Astrocyte of the cerebellum (primary cell): ENCODE measurements at regions not wholly inside any gene's neighbourhood (a gene's known extent, or its start where the extent isn't known, plus 50 kb on each side); places are given as distances from the start of the nearest gene placed in this dataset.
A peak's percentile ranks its signal among the peaks of the same experiment; 100 is the strongest.

Experiments
- DNase-seq: peaks from one replicate; pipeline ENCODE4 v3.0.0-alpha.2; 2011; ENCODE audit warnings: low read depth
- H3K4me3 ChIP-seq: 2 replicates; pipeline ENCODE4 v1.5.1; 2011; ENCODE audit warnings: mild to moderate bottlenecking, low read depth, low read length, moderate library complexity
- CTCF ChIP-seq: IDR thresholded peaks from 2 replicates; pipeline ENCODE4 v1.5.1; 2012; ENCODE audit warnings: low read length, low read depth, moderate library complexity, mild to moderate bottlenecking; ENCODE audit errors: missing control alignments
- in situ Hi-C: cut with HindIII; loops from 2 replicates; pipeline ENCODE4 v1.10.0; 2017; ENCODE audit warnings: low sequenced_read_pairs

- no peak overlapping the region for H3K4me3 ChIP-seq
- in situ Hi-C loops = no loop called here
- DNase-seq = peak; percentile 8
- no peak for TF ChIP-seq CTCF
These were observed 561.7 kb upstream of the SGO1 start for GRCh38 chr3:20747741-20748140.

GRCh38 chr3:20743553-20744321 lies 557.7 kb upstream of the SGO1 start:
- in situ Hi-C loops = no loop called here
- no peak for DNase-seq
- no peak for TF ChIP-seq CTCF
- no peak overlapping the region for H3K4me3 ChIP-seq

DNA sequence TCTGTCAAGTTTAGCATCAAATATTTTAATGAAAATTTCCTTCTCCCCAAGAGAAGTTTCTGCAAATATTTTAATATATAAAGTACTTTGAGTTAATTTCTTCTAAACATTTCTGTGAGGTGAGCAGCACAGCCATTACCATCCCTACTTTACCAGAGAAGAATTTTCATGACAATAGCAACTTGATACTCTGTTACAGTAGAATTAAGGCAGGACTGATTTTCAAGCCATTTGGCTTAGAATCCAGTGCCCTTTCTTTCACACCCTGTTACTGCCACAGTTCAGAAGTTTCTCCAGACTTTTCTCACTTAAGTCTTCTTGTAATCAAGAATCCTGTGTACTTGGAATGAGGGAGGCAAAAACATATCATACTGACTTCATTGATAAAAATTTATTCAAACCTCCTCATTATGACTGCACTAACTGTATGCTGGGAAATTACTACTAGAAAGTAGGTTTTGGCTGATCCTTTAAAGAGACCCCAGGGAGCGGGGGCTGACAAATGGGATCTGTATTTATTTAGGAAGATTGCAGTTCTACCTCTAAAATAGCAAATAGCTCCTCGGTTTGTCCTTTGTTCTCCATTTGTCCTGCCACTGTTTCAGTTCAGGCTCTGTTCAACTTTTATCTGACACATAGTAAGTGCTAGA lies 557.0 kb upstream of the SGO1 start:
- no peak for TF ChIP-seq CTCF
- no peak overlapping the region for H3K4me3 ChIP-seq
- DNase-seq = no peak
- in situ Hi-C loops = no loop called here

DNA sequence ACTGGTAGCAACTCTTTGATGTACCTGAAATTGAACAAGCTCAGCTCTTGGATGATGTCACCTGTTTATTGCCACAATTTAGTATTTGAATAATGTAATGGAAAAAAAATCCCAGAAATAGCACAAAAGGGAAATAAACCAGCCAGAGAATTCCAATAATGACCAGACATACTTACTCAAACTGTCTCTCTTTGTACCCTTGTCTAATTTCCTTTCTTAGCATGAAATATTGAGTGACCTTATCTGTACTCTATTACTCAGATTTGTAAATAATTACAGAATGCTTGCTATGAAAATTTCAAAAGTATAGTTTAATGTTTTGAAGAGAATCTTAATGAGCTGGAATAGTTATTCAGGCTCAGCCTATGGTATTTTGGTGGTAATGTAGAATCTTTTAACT lies 555.4 kb upstream of the SGO1 start:
- H3K4me3 ChIP-seq = no peak overlapping the region
- peak; percentile 31 for DNase-seq
- in situ Hi-C loops = no loop called here
- TF ChIP-seq CTCF = no peak

- TF ChIP-seq CTCF = no peak
- no peak overlapping the region for H3K4me3 ChIP-seq
- DNase-seq = no peak
- in situ Hi-C loops = no loop called here
These were observed 553.8 kb upstream of the SGO1 start for GRCh38 chr3:20739814-20740213.

DNA sequence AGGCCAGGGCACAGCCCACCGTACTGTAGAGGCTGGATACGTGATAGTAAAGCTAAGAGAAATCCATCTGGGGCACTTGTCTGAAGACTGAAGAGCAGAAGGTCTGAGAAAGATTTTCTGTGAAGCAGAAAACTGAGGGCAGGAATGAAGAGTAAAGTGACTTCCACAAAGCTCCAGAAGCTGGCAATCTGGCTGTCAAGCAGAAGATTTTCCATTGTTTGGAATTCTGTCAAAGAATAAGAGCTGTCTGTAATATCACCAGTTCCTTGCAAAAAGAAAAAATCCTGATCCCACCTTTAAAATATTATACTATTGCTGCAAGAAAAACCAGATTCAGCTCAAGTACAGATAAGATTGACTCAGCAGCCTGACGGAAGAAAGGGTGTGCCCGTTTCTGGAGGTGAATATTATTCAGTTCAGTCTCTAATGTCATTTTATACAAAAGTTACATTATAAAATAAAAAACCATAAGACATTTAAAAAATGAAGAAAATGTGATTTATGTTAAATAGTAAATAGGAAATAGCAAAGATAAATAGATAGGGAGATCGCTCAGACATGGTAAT lies 550.4 kb upstream of the SGO1 start:
- no peak for TF ChIP-seq CTCF
- in situ Hi-C loops = no loop called here
- H3K4me3 ChIP-seq = no peak overlapping the region
- no peak for DNase-seq
